ENCODE measurements at regions not wholly inside any gene's neighbourhood (a gene's known extent, or its start where the extent isn't known, plus 50 kb on each side); places are given as distances from the start of the nearest gene placed in this dataset.

DNA sequence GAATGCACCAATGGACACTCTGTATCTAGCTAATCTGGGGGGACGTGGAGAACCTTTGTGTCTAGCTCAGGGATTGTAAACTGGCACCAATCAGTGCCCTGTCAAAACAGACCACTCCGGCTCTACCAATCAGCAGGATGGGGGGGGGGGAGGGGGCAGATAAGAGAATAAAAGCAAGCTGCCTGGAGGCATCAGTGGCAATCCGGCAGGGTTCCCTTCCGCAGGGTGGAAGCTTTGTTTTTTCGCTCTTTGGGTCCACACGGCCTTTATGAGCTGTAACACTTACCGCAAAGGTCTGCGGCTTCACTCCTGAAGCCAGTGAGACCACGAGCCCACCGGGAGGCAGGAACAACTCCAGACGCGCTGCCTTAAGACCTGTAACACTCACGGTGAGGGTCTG is 827.1 kb downstream of the PLOD2 start:
- no peak for ATAC-seq
- Histone ChIP-seq H3K27me3 (no peaks in the 10 kb centered on the region), H3K4me1 (no peaks in the 10 kb centered on the region), H3K36me3 (replicated peaks in 1 of 2; ENCODE audit: insufficient read depth in 1 of 2, low read depth in 2 of 2) (no peaks in the 10 kb centered on the region), H3K9me3 (no peaks in the 10 kb centered on the region), H3K27ac (no peak overlapping the region), H3K4me3 (no peak overlapping the region)
- WGBS, 2 donors = 75 to 79% methylated on average over 13 of the region's 13 CpGs
- no peak for TF ChIP-seq POLR2A (IDR thresholded peaks at IDR 0.05)
- TF ChIP-seq, protein P1, sequence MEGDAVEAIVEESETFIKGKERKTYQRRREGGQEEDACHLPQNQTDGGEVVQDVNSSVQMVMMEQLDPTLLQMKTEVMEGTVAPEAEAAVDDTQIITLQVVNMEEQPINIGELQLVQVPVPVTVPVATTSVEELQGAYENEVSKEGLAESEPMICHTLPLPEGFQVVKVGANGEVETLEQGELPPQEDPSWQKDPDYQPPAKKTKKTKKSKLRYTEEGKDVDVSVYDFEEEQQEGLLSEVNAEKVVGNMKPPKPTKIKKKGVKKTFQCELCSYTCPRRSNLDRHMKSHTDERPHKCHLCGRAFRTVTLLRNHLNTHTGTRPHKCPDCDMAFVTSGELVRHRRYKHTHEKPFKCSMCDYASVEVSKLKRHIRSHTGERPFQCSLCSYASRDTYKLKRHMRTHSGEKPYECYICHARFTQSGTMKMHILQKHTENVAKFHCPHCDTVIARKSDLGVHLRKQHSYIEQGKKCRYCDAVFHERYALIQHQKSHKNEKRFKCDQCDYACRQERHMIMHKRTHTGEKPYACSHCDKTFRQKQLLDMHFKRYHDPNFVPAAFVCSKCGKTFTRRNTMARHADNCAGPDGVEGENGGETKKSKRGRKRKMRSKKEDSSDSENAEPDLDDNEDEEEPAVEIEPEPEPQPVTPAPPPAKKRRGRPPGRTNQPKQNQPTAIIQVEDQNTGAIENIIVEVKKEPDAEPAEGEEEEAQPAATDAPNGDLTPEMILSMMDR (IDR thresholded peaks at IDR 0.05) = no peak
- intact Hi-C loops (cut with DNase I) = no loop called here
- no peak for DNase-seq

DNA sequence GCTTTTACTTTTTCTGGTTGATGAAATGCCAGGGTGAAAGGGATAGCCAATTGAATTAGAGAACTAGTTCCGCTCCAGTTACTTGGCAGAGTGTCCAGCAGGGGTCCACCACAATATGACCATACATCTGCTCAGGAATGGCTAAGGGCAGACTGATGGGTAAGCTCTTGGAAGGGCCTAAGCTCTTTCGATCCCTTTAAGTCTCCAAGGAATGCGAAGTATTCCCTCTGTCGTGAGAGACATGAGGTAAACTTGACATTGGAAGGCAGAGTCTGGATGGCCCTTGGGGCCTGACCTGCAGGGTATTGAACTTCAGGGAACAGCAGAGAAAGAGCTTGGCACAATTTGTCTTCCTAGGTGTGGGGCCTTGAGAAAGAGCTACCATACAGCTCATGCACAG is 805.8 kb downstream of the PLOD2 start:
- intact Hi-C loops (cut with DNase I) = no loop called here
- TF ChIP-seq, protein P1 (IDR thresholded peaks at IDR 0.05) = no peak
- no peak for TF ChIP-seq POLR2A (IDR thresholded peaks at IDR 0.05)
- H3K27me3 ChIP-seq = no peaks in the 10 kb centered on the region
- no peak overlapping the region for H3K4me3 ChIP-seq
- H3K9me3 ChIP-seq = peaks cover 0 to 6% (median 0%) of the 10 kb centered on the region in 3 donors
- no peaks in the 10 kb centered on the region for H3K4me1 ChIP-seq
- H3K27ac ChIP-seq = no peak overlapping the region
- WGBS, 2 donors = 74 to 79% methylated on average over 4 of the region's 4 CpGs
- H3K36me3 ChIP-seq (replicated peaks in 1 of 2; ENCODE audit: insufficient read depth in 1 of 2, low read depth in 2 of 2) = no peaks in the 10 kb centered on the region
- DNase-seq = no peak
- ATAC-seq = no peak

DNA sequence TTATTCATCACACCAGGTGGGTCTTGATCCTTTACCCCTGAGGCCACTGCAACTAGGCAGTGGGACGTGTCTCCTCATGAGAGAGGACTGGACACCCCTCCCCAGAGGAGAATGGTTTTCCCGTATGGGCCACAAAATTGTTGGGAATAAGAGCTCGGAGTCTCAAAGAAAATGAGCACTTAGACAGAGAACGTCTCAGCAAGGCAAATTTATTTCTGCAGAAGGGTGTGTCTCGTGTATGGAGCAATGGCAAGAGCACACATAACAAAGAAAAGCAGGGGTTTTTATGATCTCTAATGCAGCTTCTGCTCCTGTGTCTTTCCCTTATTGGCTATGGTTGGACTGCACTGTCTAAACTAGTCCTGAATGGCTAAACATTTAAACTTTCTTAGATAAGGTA is 803.5 kb downstream of the PLOD2 start:
- Histone ChIP-seq H3K4me3 (no peak overlapping the region), H3K9me3 (peaks cover 0 to 6% (median 0%) of the 10 kb centered on the region in 3 donors), H3K27ac (no peak overlapping the region), H3K4me1 (no peaks in the 10 kb centered on the region), H3K36me3 (replicated peaks in 1 of 2; ENCODE audit: insufficient read depth in 1 of 2, low read depth in 2 of 2) (no peaks in the 10 kb centered on the region), H3K27me3 (no peaks in the 10 kb centered on the region)
- ATAC-seq (no peak), DNase-seq (no peak)
- intact Hi-C loops (cut with DNase I) = no loop called here
- TF ChIP-seq, protein P1 (IDR thresholded peaks at IDR 0.05) = no peak
- no peak for TF ChIP-seq POLR2A (IDR thresholded peaks at IDR 0.05)
- WGBS, 2 donors = 50 to 55% methylated on average over 5 of the region's 5 CpGs

DNA sequence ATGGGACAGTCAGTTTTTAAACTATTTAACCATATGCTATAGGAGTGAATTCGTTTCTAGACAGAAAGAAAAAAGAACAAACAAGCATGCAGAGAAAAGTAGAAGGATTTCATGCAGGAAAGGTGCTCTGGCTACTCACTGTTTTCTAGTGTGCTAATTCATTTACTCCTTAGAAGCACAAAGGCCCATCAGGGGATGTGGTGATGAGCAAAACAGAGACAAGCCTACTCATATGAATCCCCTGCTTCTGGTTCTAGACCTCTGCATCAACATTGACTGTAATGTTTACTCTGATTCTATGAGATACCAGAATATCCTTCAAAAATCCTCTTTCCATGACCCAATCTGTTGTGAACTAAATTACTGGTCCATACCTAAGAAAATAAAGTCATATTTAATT is 801.9 kb downstream of the PLOD2 start:
- intact Hi-C loops (cut with DNase I) = no loop called here
- no peak for TF ChIP-seq POLR2A (IDR thresholded peaks at IDR 0.05)
- DNase-seq (no peak), ATAC-seq (no peak)
- H3K36me3 ChIP-seq (replicated peaks in 1 of 2; ENCODE audit: insufficient read depth in 1 of 2, low read depth in 2 of 2) = no peaks in the 10 kb centered on the region
- 40 to 44% methylated on average over 1 of the region's 1 CpG for WGBS, 2 donors
- H3K27ac ChIP-seq = no peak overlapping the region
- H3K4me1 ChIP-seq = no peaks in the 10 kb centered on the region
- peaks cover 0 to 6% (median 0%) of the 10 kb centered on the region in 3 donors for H3K9me3 ChIP-seq
- H3K4me3 ChIP-seq = no peak overlapping the region
- H3K27me3 ChIP-seq = no peaks in the 10 kb centered on the region

DNA sequence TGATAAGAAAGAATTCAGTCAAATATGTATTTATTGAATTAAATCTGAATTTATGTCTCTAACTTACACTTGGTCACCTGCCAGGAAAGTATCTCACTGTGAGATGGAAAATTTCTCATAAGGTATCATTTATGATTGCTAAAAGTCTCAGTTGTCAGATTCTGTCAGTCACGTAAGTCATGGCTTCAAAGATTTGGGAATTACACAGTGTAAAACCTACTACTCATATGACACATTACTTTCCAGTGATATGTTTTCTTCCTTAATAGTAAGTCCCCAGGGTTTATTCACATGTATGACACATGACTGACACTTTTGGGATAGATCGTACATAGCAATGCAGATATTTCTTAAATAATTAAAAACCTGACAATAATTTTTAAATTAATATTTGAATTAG is 792.2 kb downstream of the PLOD2 start:
- 78 to 79% methylated on average over 2 of the region's 2 CpGs for WGBS, 2 donors
- Histone ChIP-seq H3K4me1 (no peaks in the 10 kb centered on the region), H3K9me3 (no peaks in the 10 kb centered on the region), H3K27ac (no peak overlapping the region), H3K27me3 (no peaks in the 10 kb centered on the region), H3K36me3 (replicated peaks in 1 of 2; ENCODE audit: insufficient read depth in 1 of 2, low read depth in 2 of 2) (no peaks in the 10 kb centered on the region), H3K4me3 (no peak overlapping the region)
- DNase-seq (no peak), ATAC-seq (no peak)
- TF ChIP-seq, protein P1 (IDR thresholded peaks at IDR 0.05) = no peak
- no peak for TF ChIP-seq POLR2A (IDR thresholded peaks at IDR 0.05)
- intact Hi-C loops (cut with DNase I) = no loop called here

Measured in body of pancreas (tissue), 4 donors.